DMS79 (cell line): ENCODE measurements at regions not wholly inside any gene's neighbourhood (a gene's known extent, or its start where the extent isn't known, plus 50 kb on each side); places are given as distances from the start of the nearest gene placed in this dataset.

Experiments used
- DNase-seq: peaks from one replicate; lab custom pipeline; 2025; lab: John Stamatoyannopoulos, UW

- DNase-seq = no peak
Measured at GRCh38 chr1:188314557-188315137, 1485.9 kb downstream of the PLA2G4A start.

- DNase-seq = no peak
Measured at GRCh38 chr1:188317894-188318293, 1489.1 kb downstream of the PLA2G4A start.

GRCh38 chr1:188325211-188325610 lies 1496.5 kb downstream of the PLA2G4A start:
- no peak for DNase-seq

GRCh38 chr1:188343914-188344313 lies 1515.2 kb downstream of the PLA2G4A start:
- DNase-seq = no peak

GRCh38 chr1:188350104-188350503 lies 1521.4 kb downstream of the PLA2G4A start:
- DNase-seq = no peak

- DNase-seq = no peak
Measured at GRCh38 chr1:188355082-188355481, 1526.3 kb downstream of the PLA2G4A start.

- DNase-seq = no peak
Measured at GRCh38 chr1:188355847-188356246, 1527.1 kb downstream of the PLA2G4A start.

GRCh38 chr1:188359315-188359714 lies 1530.6 kb downstream of the PLA2G4A start:
- no peak for DNase-seq

- DNase-seq = no peak
Measured at GRCh38 chr1:188363943-188364342, 1535.2 kb downstream of the PLA2G4A start.

- DNase-seq = no peak
Measured at GRCh38 chr1:188364927-188365449, 1536.2 kb downstream of the PLA2G4A start.

- no peak for DNase-seq
Measured at GRCh38 chr1:188365874-188366273, 1537.1 kb downstream of the PLA2G4A start.

- no peak for DNase-seq
Measured at GRCh38 chr1:188367661-188368060, 1538.9 kb downstream of the PLA2G4A start.

GRCh38 chr1:188371295-188371806 lies 1542.6 kb downstream of the PLA2G4A start:
- no peak for DNase-seq

GRCh38 chr1:188372821-188373220 lies 1544.1 kb downstream of the PLA2G4A start:
- no peak for DNase-seq

- DNase-seq = no peak
Measured at GRCh38 chr1:188382851-188383250, 1554.1 kb downstream of the PLA2G4A start.

- no peak for DNase-seq
Measured at GRCh38 chr1:188386161-188386560, 1557.4 kb downstream of the PLA2G4A start.

GRCh38 chr1:188386666-188387065 lies 1557.9 kb downstream of the PLA2G4A start:
- DNase-seq = no peak

GRCh38 chr1:188394677-188395076 lies 1565.9 kb downstream of the PLA2G4A start:
- no peak for DNase-seq

- no peak for DNase-seq
Measured at GRCh38 chr1:188397521-188397920, 1568.8 kb downstream of the PLA2G4A start.

GRCh38 chr1:188402986-188403385 lies 1574.2 kb downstream of the PLA2G4A start:
- no peak for DNase-seq

- no peak for DNase-seq
Measured at GRCh38 chr1:188406636-188407035, 1577.9 kb downstream of the PLA2G4A start.

GRCh38 chr1:188420177-188420576 lies 1591.4 kb downstream of the PLA2G4A start:
- no peak for DNase-seq

- no peak for DNase-seq
Measured at GRCh38 chr1:188423073-188423472, 1594.3 kb downstream of the PLA2G4A start.

- DNase-seq = no peak
Measured at GRCh38 chr1:188424176-188424575, 1595.4 kb downstream of the PLA2G4A start.
